Ovary (tissue), 7 donors: ENCODE measurements at regions not wholly inside any gene's neighbourhood (a gene's known extent, or its start where the extent isn't known, plus 50 kb on each side); places are given as distances from the start of the nearest gene placed in this dataset.

ENCODE experiments used
- DNase-seq, 5 donors: peaks; one replicate each; pipeline ENCODE4 v3.0.0-alpha.2; 2019 to 2020
- H3K27ac ChIP-seq, 2 donors: fragments of 200-600 bp; one replicate each; pipeline versions ENCODE4 v1.5.1 to v1.8.0; 2019 to 2022
- H3K27me3 ChIP-seq: fragments of 200-600 bp; one replicate; pipeline ENCODE4 v1.8.0; 2022
- H3K36me3 ChIP-seq: fragments of 200-600 bp; sonication (generic); one replicate; pipeline ENCODE4 v1.5.1; 2019
- H3K4me1 ChIP-seq: one replicate; pipeline ENCODE4 v1.8.1; 2013; ENCODE audit warnings: mild to moderate bottlenecking, moderate library complexity; ENCODE audit not compliant: insufficient read depth
- H3K4me3 ChIP-seq: fragments of 200-600 bp; sonication (generic); one replicate; pipeline ENCODE4 v1.5.1; 2017
- H3K9me3 ChIP-seq, 2 donors: fragments of 200-600 bp in 1 of 2; sonication (generic) in 1 of 2; one replicate each; pipeline versions ENCODE4 v1.5.1 to v1.8.1; 2013 to 2019; ENCODE audit warnings: mild to moderate bottlenecking in 1 of 2, moderate library complexity in 1 of 2
- CTCF ChIP-seq, 3 donors: fragments of 450-650 bp in 2 of 3; fragments of 200-600 bp in 1 of 3; IDR thresholded peaks; one replicate each; pipeline versions ENCODE4 v1.5.1 to v1.8.0; 2016 to 2022; ENCODE audit warnings: antibody characterized with exemption in 3 of 3, mild to moderate bottlenecking in 1 of 3
- EP300 ChIP-seq: sonication (generic); formaldehyde crosslinking; IDR thresholded peaks from one replicate; pipeline ENCODE4 v1.6.1; 2017; ENCODE audit warnings: antibody characterized with exemption
- POLR2A ChIP-seq: fragments of 450-650 bp; IDR thresholded peaks from one replicate; pipeline ENCODE4 v1.6.1; 2017; ENCODE audit warnings: antibody characterized with exemption, mild to moderate bottlenecking, moderate library complexity
- WGBS, 3 donors: extraction: QIAGEN DNeasy Blood & Tissue Kit in 1 of 3; methylation state at CpG; one replicate each; pipeline versions ENCODE4 v1.1.5 to v1.1.7; 2013 to 2017; 5-methylcytosine and 5-hydroxymethylcytosine counted together
- intact Hi-C, 4 donors: fragments of 100-400 bp; cut with DNase I; formaldehyde crosslinking; loops; one replicate each; pipeline versions ENCODE4 v1.11.0 to v1.15.1; 2022 to 2023
- donor health status: DM: no; HTN: no; CAD: no; lungs with moderate emphysema.
- donor health status: DM: no; HTN: no; CAD: no.
- donor health status: Bipolar disorder and iron deficiency.
- donor health status: DM: no; HTN: no; CAD: no.
- donor health status: DM: yes; HTN: yes; CAD: no.

GRCh38 chr3:28042095-28042635, 199.3 kb upstream of the CMC1 start:
- no peak overlapping the region for H3K4me3 ChIP-seq
- H3K4me1 ChIP-seq, result no peaks in the 10 kb centered on the region
- TF ChIP-seq CTCF (IDR thresholded peaks at IDR 0.05) (no peak), EP300 (no peak), POLR2A (no peak)
- 57 to 75% (median 68%) methylated on average over 2 of the region's 2 CpGs for WGBS, 3 donors
- H3K27ac ChIP-seq, result no peak overlapping the region
- DNase-seq, result no peak
- no peaks in the 10 kb centered on the region for H3K36me3 ChIP-seq
- intact Hi-C loops, result no loop called here
- H3K27me3 ChIP-seq, result no peaks in the 10 kb centered on the region
- no peaks in the 10 kb centered on the region for H3K9me3 ChIP-seq

GRCh38 chr3:28042707-28043106, 198.7 kb upstream of the CMC1 start:
- no peak for DNase-seq
- TF ChIP-seq POLR2A (no peak), CTCF (IDR thresholded peaks at IDR 0.05) (no peak), EP300 (no peak)
- Histone ChIP-seq H3K27ac (no peak overlapping the region), H3K9me3 (no peaks in the 10 kb centered on the region), H3K4me3 (no peak overlapping the region), H3K27me3 (no peaks in the 10 kb centered on the region), H3K4me1 (no peaks in the 10 kb centered on the region), H3K36me3 (no peaks in the 10 kb centered on the region)
- WGBS, 3 donors, result 36 to 60% (median 39%) methylated on average over 1 of the region's 1 CpG
- intact Hi-C loops, result no loop called here

GRCh38 chr3:28050120-28050519, 191.3 kb upstream of the CMC1 start:
- intact Hi-C loops, result no loop called here
- H3K27me3 ChIP-seq, result no peaks in the 10 kb centered on the region
- TF ChIP-seq EP300 (no peak), CTCF (IDR thresholded peaks at IDR 0.05) (no peak), POLR2A (no peak)
- no peaks in the 10 kb centered on the region for H3K4me1 ChIP-seq
- H3K36me3 ChIP-seq, result no peaks in the 10 kb centered on the region
- H3K27ac ChIP-seq, result no peak overlapping the region
- H3K4me3 ChIP-seq, result no peak overlapping the region
- H3K9me3 ChIP-seq, result no peaks in the 10 kb centered on the region
- DNase-seq, result no peak
- WGBS, 3 donors, result 73 to 82% (median 79%) methylated on average over 3 of the region's 3 CpGs

GRCh38 chr3:28050885-28051284, 190.5 kb upstream of the CMC1 start:
- WGBS, 3 donors, result 77 to 88% (median 81%) methylated on average over 2 of the region's 2 CpGs
- no peak for DNase-seq
- TF ChIP-seq POLR2A (no peak), EP300 (no peak), CTCF (IDR thresholded peaks at IDR 0.05) (no peak)

More at GRCh38 chr3:28050885-28051284, 190.5 kb upstream of the CMC1 start:
- intact Hi-C loops, result no loop called here
- Histone ChIP-seq H3K4me1 (no peaks in the 10 kb centered on the region), H3K27me3 (no peaks in the 10 kb centered on the region), H3K36me3 (no peaks in the 10 kb centered on the region), H3K27ac (no peak overlapping the region), H3K4me3 (no peak overlapping the region), H3K9me3 (no peaks in the 10 kb centered on the region)
